ENCODE measurements at regions not wholly inside any gene's neighbourhood (a gene's known extent, or its start where the extent isn't known, plus 50 kb on each side); places are given as distances from the start of the nearest gene placed in this dataset.

- TF ChIP-seq POLR2A (IDR thresholded peaks at IDR 0.05) (no peak), CTCF (IDR thresholded peaks at IDR 0.05 in 4 of 5, conservative IDR thresholded peaks at IDR 0.05 in 1 of 5) (no peak)
Observed at GRCh38 chr1:185432948-185433347, 115.9 kb upstream of the IVNS1ABP start.
